ENCODE measurements at regions not wholly inside any gene's neighbourhood (a gene's known extent, or its start where the extent isn't known, plus 50 kb on each side); places are given as distances from the start of the nearest gene placed in this dataset.

DNA sequence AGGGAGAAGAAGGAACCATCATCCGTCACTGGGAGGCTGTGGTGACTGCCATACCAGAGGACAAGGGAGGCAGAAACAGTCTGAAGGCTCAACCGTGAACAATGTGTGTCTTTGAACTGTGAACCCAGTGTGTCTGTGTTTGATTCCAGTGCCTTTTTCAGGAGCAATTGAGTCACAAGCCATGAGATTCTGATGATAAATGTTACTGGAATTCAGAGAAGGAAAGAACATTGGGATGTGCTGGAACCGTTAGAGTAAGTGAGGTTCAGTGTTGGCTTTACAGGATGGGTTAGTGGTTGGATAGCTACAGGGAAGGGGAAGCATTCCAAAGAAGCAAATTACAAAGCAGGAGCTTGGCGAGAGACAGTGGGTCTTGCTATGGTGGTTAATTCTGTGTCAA is 464.4 kb downstream of the TRIML1 start:
- Histone ChIP-seq H3K4me3 (ENCODE audit: low read depth in 1 of 2, low read length in 1 of 2) (no peak overlapping the region), H3K9me3 (no peaks in the 10 kb centered on the region), H3K4me1 (ENCODE audit: control insufficient read depth in 1 of 2, insufficient read depth in 1 of 2, low read depth in 1 of 2, low read length in 1 of 2) (no peaks in the 10 kb centered on the region), H3K36me3 (no peaks in the 10 kb centered on the region), H3K27me3 (no peaks in the 10 kb centered on the region), H3K27ac (no peak overlapping the region)
- TF ChIP-seq, protein P1, sequence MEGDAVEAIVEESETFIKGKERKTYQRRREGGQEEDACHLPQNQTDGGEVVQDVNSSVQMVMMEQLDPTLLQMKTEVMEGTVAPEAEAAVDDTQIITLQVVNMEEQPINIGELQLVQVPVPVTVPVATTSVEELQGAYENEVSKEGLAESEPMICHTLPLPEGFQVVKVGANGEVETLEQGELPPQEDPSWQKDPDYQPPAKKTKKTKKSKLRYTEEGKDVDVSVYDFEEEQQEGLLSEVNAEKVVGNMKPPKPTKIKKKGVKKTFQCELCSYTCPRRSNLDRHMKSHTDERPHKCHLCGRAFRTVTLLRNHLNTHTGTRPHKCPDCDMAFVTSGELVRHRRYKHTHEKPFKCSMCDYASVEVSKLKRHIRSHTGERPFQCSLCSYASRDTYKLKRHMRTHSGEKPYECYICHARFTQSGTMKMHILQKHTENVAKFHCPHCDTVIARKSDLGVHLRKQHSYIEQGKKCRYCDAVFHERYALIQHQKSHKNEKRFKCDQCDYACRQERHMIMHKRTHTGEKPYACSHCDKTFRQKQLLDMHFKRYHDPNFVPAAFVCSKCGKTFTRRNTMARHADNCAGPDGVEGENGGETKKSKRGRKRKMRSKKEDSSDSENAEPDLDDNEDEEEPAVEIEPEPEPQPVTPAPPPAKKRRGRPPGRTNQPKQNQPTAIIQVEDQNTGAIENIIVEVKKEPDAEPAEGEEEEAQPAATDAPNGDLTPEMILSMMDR (IDR thresholded peaks at IDR 0.05) = no peak

DNA sequence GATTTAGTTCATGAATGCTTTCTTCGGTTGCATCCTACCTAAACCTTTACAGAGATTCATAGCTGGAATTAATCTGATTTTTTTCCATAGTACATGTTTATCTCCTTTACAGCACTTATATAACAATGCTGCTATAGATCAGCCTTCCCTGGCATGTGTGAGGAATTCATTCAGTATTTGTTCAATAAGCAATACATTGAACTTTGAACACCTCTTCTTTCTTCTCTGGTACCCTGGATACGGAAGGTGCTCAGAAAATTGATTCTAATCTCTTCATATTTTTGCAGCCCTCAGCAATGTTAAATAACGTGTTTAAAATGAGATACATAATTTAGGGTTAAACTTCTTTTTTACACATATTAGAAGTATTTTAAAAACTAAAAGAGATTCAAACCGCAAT is 467.4 kb downstream of the TRIML1 start:
- Histone ChIP-seq H3K9me3 (no peaks in the 10 kb centered on the region), H3K4me3 (ENCODE audit: low read depth in 1 of 2, low read length in 1 of 2) (no peak overlapping the region), H3K4me1 (ENCODE audit: control insufficient read depth in 1 of 2, insufficient read depth in 1 of 2, low read depth in 1 of 2, low read length in 1 of 2) (no peaks in the 10 kb centered on the region), H3K27me3 (no peaks in the 10 kb centered on the region), H3K27ac (no peak overlapping the region), H3K36me3 (no peaks in the 10 kb centered on the region)
- TF ChIP-seq, protein P1 (IDR thresholded peaks at IDR 0.05) = no peak

DNA sequence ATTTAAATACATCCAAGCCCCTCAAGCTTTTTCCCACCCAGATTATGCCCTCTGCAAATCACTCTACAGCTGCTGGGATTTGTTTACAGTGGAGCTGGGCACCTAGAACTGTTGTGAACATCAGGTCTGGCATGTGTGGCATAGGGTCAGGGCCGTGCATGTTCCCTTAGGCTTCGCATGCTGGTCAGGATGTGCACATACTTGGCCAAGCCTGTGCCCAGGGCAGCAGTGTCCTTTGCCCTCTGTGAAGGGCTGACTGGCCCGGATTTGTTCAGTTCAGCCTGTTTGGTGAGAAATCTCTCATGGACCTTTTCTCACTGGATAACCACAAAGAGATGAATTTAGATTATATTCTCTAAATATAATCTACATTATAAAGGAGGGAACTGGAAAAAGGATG is 471.9 kb downstream of the TRIML1 start:
- Histone ChIP-seq H3K9me3 (no peaks in the 10 kb centered on the region), H3K36me3 (no peaks in the 10 kb centered on the region), H3K4me1 (ENCODE audit: control insufficient read depth in 1 of 2, insufficient read depth in 1 of 2, low read depth in 1 of 2, low read length in 1 of 2) (no peaks in the 10 kb centered on the region), H3K4me3 (ENCODE audit: low read depth in 1 of 2, low read length in 1 of 2) (no peak overlapping the region), H3K27me3 (no peaks in the 10 kb centered on the region), H3K27ac (no peak overlapping the region)
- TF ChIP-seq, protein P1 (IDR thresholded peaks at IDR 0.05) = no peak

DNA sequence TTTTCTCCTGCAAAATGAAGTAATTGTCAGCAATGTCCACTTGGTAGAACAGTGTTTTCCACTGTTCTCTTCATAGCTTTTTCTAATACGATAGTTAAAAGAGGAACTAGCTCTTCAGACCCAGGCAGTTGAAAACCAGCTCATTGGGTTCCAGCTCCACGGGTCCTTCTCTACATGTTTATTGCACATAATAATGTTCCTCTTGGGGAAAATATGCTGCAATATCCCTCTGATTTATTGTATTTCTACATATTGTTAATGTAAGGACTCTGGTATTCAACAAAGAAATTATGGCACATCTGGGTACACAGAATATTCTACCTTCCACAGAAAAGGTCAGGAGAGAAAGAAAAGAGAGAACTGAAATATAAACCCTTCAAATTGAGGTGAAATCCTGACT is 473.4 kb downstream of the TRIML1 start:
- Histone ChIP-seq H3K27ac (no peak overlapping the region), H3K36me3 (no peaks in the 10 kb centered on the region), H3K27me3 (no peaks in the 10 kb centered on the region), H3K4me3 (ENCODE audit: low read depth in 1 of 2, low read length in 1 of 2) (no peak overlapping the region), H3K4me1 (ENCODE audit: control insufficient read depth in 1 of 2, insufficient read depth in 1 of 2, low read depth in 1 of 2, low read length in 1 of 2) (no peaks in the 10 kb centered on the region), H3K9me3 (no peaks in the 10 kb centered on the region)
- TF ChIP-seq, protein P1 (IDR thresholded peaks at IDR 0.05) = no peak

DNA sequence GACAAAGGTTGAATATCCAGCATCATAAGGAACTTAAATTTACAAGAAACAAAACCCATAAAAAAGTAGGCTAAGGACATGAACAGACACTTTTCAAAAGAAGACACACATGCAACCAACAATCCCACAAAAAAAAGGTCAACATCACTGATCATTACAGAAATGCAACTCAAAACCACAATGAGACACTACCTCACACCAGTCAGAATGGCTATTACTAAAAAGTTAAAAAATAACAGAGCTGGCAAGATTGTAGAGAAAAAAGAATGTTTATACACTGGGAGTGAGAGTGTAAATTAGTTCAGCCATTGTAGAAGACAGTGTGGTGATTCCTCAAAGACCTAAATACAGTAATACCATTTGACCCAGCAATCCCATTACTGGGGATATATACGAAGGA is 474.7 kb downstream of the TRIML1 start:
- no peaks in the 10 kb centered on the region for H3K27me3 ChIP-seq
- TF ChIP-seq, protein P1 (IDR thresholded peaks at IDR 0.05) = no peak
- no peak overlapping the region for H3K27ac ChIP-seq
- H3K4me1 ChIP-seq (ENCODE audit: control insufficient read depth in 1 of 2, insufficient read depth in 1 of 2, low read depth in 1 of 2, low read length in 1 of 2) = no peaks in the 10 kb centered on the region
- no peaks in the 10 kb centered on the region for H3K9me3 ChIP-seq
- H3K4me3 ChIP-seq (ENCODE audit: low read depth in 1 of 2, low read length in 1 of 2) = no peak overlapping the region
- H3K36me3 ChIP-seq = no peaks in the 10 kb centered on the region

Measured in neutrophil (primary cell).